GM21367 (cell line): ENCODE measurements at regions not wholly inside any gene's neighbourhood (a gene's known extent, or its start where the extent isn't known, plus 50 kb on each side); places are given as distances from the start of the nearest gene placed in this dataset.

Experiments used
- ATAC-seq: cut with Tn5 transposase; IDR thresholded peaks from one replicate; pipeline ENCODE4 v1.9.1; 2021; ENCODE audit not compliant: unreplicated experiment

- no peak for ATAC-seq
These were observed 83.3 kb upstream of the SLC38A4 start for GRCh38 chr12:46908936-46909635.

- no peak for ATAC-seq
These were observed 85.0 kb upstream of the SLC38A4 start for GRCh38 chr12:46910830-46911229.

- no peak for ATAC-seq
These were observed 88.5 kb upstream of the SLC38A4 start for GRCh38 chr12:46914336-46914735.

- ATAC-seq = no peak
These were observed 89.3 kb upstream of the SLC38A4 start for GRCh38 chr12:46915082-46915481.

- no peak for ATAC-seq
These were observed 90.0 kb upstream of the SLC38A4 start for GRCh38 chr12:46915836-46916235.

- ATAC-seq = no peak
These were observed 91.1 kb upstream of the SLC38A4 start for GRCh38 chr12:46916796-46917419.

- no peak for ATAC-seq
These were observed 92.0 kb upstream of the SLC38A4 start for GRCh38 chr12:46917821-46918220.

- ATAC-seq = no peak
These were observed 92.8 kb upstream of the SLC38A4 start for GRCh38 chr12:46918631-46919030.

- ATAC-seq = no peak
These were observed 94.0 kb upstream of the SLC38A4 start for GRCh38 chr12:46919666-46920400.

GRCh38 chr12:46920499-46920898 is 94.7 kb upstream of the SLC38A4 start:
- no peak for ATAC-seq

- no peak for ATAC-seq
These were observed 95.4 kb upstream of the SLC38A4 start for GRCh38 chr12:46921048-46921763.

GRCh38 chr12:46921764-46922133 is 96.0 kb upstream of the SLC38A4 start:
- no peak for ATAC-seq

GRCh38 chr12:46926526-46926925 is 100.7 kb upstream of the SLC38A4 start:
- no peak for ATAC-seq

- ATAC-seq = no peak
These were observed 104.3 kb upstream of the SLC38A4 start for GRCh38 chr12:46930101-46930500.

- no peak for ATAC-seq
These were observed 108.2 kb upstream of the SLC38A4 start for GRCh38 chr12:46933947-46934346.

- no peak for ATAC-seq
These were observed 108.7 kb upstream of the SLC38A4 start for GRCh38 chr12:46934374-46935111.

- no peak for ATAC-seq
These were observed 109.6 kb upstream of the SLC38A4 start for GRCh38 chr12:46935271-46935847.

- ATAC-seq = no peak
These were observed 110.2 kb upstream of the SLC38A4 start for GRCh38 chr12:46936042-46936441.

GRCh38 chr12:46938071-46938678 is 112.4 kb upstream of the SLC38A4 start:
- ATAC-seq = no peak

GRCh38 chr12:46941981-46942380 is 116.2 kb upstream of the SLC38A4 start:
- ATAC-seq = no peak
